HL-60 (cell line): ENCODE measurements at regions not wholly inside any gene's neighbourhood (a gene's known extent, or its start where the extent isn't known, plus 50 kb on each side); places are given as distances from the start of the nearest gene placed in this dataset.

Source experiments
- GABPA ChIP-seq: IDR thresholded peaks from 2 replicates; pipeline ENCODE4 v1.6.1; 2012; ENCODE audit warnings: low read depth
- POLR2AphosphoS5 ChIP-seq: IDR thresholded peaks from 2 replicates; pipeline ENCODE4 v1.6.1; 2012; ENCODE audit warnings: low read depth
- SPI1 ChIP-seq: IDR thresholded peaks from 2 replicates; pipeline ENCODE4 v1.6.1; 2012; ENCODE audit warnings: low read depth, mild to moderate bottlenecking, borderline replicate concordance
- TF ChIP-seq, protein P1 (sequence below): IDR thresholded peaks from one replicate; pipeline ENCODE4 v1.5.1; 2011; ENCODE audit warnings: low read length, control low read depth, inconsistent platforms; ENCODE audit not compliant: insufficient read depth
- TF ChIP-seq, protein P2 (sequence below): IDR thresholded peaks from 2 replicates; pipeline ENCODE4 v1.6.1; 2012; ENCODE audit warnings: low read depth; ENCODE audit not compliant: insufficient replicate concordance

DNA sequence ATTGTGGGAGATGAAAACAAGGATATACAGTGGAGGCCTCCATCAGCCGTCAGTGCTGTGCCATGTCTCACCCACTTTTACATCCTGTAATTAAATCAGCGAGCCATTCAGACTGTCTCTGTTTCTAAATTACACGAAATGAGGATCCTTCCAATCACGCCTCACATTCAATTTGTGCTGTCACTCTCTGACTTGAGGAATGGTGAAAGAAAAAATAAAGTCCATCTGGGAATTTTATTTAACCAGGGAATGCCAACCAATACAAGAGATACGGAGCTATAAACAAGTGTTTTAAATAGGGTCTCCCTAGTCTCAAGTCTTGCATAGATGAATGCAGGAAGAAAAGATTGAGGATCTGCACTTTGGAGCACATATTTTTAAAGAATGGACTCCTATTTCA, 72.8 kb downstream of the CMPK2 start:
- TF ChIP-seq, protein P1, sequence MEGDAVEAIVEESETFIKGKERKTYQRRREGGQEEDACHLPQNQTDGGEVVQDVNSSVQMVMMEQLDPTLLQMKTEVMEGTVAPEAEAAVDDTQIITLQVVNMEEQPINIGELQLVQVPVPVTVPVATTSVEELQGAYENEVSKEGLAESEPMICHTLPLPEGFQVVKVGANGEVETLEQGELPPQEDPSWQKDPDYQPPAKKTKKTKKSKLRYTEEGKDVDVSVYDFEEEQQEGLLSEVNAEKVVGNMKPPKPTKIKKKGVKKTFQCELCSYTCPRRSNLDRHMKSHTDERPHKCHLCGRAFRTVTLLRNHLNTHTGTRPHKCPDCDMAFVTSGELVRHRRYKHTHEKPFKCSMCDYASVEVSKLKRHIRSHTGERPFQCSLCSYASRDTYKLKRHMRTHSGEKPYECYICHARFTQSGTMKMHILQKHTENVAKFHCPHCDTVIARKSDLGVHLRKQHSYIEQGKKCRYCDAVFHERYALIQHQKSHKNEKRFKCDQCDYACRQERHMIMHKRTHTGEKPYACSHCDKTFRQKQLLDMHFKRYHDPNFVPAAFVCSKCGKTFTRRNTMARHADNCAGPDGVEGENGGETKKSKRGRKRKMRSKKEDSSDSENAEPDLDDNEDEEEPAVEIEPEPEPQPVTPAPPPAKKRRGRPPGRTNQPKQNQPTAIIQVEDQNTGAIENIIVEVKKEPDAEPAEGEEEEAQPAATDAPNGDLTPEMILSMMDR = no peak
- TF ChIP-seq, protein P2, sequence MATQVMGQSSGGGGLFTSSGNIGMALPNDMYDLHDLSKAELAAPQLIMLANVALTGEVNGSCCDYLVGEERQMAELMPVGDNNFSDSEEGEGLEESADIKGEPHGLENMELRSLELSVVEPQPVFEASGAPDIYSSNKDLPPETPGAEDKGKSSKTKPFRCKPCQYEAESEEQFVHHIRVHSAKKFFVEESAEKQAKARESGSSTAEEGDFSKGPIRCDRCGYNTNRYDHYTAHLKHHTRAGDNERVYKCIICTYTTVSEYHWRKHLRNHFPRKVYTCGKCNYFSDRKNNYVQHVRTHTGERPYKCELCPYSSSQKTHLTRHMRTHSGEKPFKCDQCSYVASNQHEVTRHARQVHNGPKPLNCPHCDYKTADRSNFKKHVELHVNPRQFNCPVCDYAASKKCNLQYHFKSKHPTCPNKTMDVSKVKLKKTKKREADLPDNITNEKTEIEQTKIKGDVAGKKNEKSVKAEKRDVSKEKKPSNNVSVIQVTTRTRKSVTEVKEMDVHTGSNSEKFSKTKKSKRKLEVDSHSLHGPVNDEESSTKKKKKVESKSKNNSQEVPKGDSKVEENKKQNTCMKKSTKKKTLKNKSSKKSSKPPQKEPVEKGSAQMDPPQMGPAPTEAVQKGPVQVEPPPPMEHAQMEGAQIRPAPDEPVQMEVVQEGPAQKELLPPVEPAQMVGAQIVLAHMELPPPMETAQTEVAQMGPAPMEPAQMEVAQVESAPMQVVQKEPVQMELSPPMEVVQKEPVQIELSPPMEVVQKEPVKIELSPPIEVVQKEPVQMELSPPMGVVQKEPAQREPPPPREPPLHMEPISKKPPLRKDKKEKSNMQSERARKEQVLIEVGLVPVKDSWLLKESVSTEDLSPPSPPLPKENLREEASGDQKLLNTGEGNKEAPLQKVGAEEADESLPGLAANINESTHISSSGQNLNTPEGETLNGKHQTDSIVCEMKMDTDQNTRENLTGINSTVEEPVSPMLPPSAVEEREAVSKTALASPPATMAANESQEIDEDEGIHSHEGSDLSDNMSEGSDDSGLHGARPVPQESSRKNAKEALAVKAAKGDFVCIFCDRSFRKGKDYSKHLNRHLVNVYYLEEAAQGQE = no peak
- TF ChIP-seq POLR2AphosphoS5 (no peak), SPI1 (no peak), GABPA (no peak)
